ENCODE measurements at regions not wholly inside any gene's neighbourhood (a gene's known extent, or its start where the extent isn't known, plus 50 kb on each side); places are given as distances from the start of the nearest gene placed in this dataset.
"Not testable (repeated sequence)": the region's sequence is repeated elsewhere in the genome, so short reads cannot be mapped to it uniquely, and the experiment has no call there.

GRCh38 chr5:98372351-98372750 lies 401.1 kb upstream of the RGMB start:
- DNase-seq (ENCODE audit: low read depth), result no peak
- H3K4me3 ChIP-seq (ENCODE audit: low read depth, low read length), result no peak overlapping the region
- TF ChIP-seq CTCF (conservative IDR thresholded peaks at IDR 0.05; ENCODE audit: low read depth, low read length), result no peak

GRCh38 chr5:98391921-98392625 lies 381.4 kb upstream of the RGMB start:
- no peak overlapping the region for H3K4me3 ChIP-seq (ENCODE audit: low read depth, low read length)
- no peak for TF ChIP-seq CTCF (conservative IDR thresholded peaks at IDR 0.05; ENCODE audit: low read depth, low read length)
- no peak for DNase-seq (ENCODE audit: low read depth)

- H3K4me3 ChIP-seq (ENCODE audit: low read depth, low read length); DNase-seq (ENCODE audit: low read depth): not testable (repeated sequence)
These were observed 380.3 kb upstream of the RGMB start for GRCh38 chr5:98393205-98393604.

GRCh38 chr5:98397081-98397480 lies 376.4 kb upstream of the RGMB start:
- no peak for TF ChIP-seq CTCF (conservative IDR thresholded peaks at IDR 0.05; ENCODE audit: low read depth, low read length)
- no peak for DNase-seq (ENCODE audit: low read depth)
- H3K4me3 ChIP-seq (ENCODE audit: low read depth, low read length), result no peak overlapping the region

- H3K4me3 ChIP-seq (ENCODE audit: low read depth, low read length), result no peak overlapping the region
- no peak for DNase-seq (ENCODE audit: low read depth)
- TF ChIP-seq CTCF (conservative IDR thresholded peaks at IDR 0.05; ENCODE audit: low read depth, low read length), result no peak
These were observed 375.0 kb upstream of the RGMB start for GRCh38 chr5:98398465-98398864.

- no peak for TF ChIP-seq CTCF (conservative IDR thresholded peaks at IDR 0.05; ENCODE audit: low read depth, low read length)
- no peak overlapping the region for H3K4me3 ChIP-seq (ENCODE audit: low read depth, low read length)
- DNase-seq (ENCODE audit: low read depth), result no peak
These were observed 371.8 kb upstream of the RGMB start for GRCh38 chr5:98401656-98402055.

GRCh38 chr5:98402130-98402529 lies 371.3 kb upstream of the RGMB start:
- no peak for TF ChIP-seq CTCF (conservative IDR thresholded peaks at IDR 0.05; ENCODE audit: low read depth, low read length)
- no peak overlapping the region for H3K4me3 ChIP-seq (ENCODE audit: low read depth, low read length)
- DNase-seq (ENCODE audit: low read depth), result no peak
